GM19372 (cell line): ENCODE measurements at regions not wholly inside any gene's neighbourhood (a gene's known extent, or its start where the extent isn't known, plus 50 kb on each side); places are given as distances from the start of the nearest gene placed in this dataset.

Experiments used
- ATAC-seq: cut with Tn5 transposase; IDR thresholded peaks from one replicate; pipeline ENCODE4 v1.9.1; 2021; ENCODE audit warnings: mild to moderate bottlenecking, low read depth, moderate library complexity; ENCODE audit not compliant: unreplicated experiment

GRCh38 chr7:46746695-46747687 lies 825.9 kb upstream of the IGFBP3 start:
- no peak for ATAC-seq

- ATAC-seq = no peak
Measured at GRCh38 chr7:46745707-46746090, 824.6 kb upstream of the IGFBP3 start.

- no peak for ATAC-seq
Measured at GRCh38 chr7:46744957-46745706, 824.1 kb upstream of the IGFBP3 start.

- ATAC-seq = no peak
Measured at GRCh38 chr7:46742601-46743000, 821.5 kb upstream of the IGFBP3 start.

GRCh38 chr7:46741938-46742540 lies 821.0 kb upstream of the IGFBP3 start:
- ATAC-seq = no peak

GRCh38 chr7:46741181-46741580 lies 820.1 kb upstream of the IGFBP3 start:
- ATAC-seq = no peak

- ATAC-seq = no peak
Measured at GRCh38 chr7:46739518-46740234, 818.6 kb upstream of the IGFBP3 start.

- no peak for ATAC-seq
Measured at GRCh38 chr7:46738796-46739195, 817.7 kb upstream of the IGFBP3 start.

GRCh38 chr7:46738165-46738564 lies 817.1 kb upstream of the IGFBP3 start:
- no peak for ATAC-seq

- no peak for ATAC-seq
Measured at GRCh38 chr7:46725838-46726237, 804.8 kb upstream of the IGFBP3 start.

- ATAC-seq = no peak
Measured at GRCh38 chr7:46725136-46725535, 804.1 kb upstream of the IGFBP3 start.

- ATAC-seq = no peak
Measured at GRCh38 chr7:46723742-46724141, 802.7 kb upstream of the IGFBP3 start.

- ATAC-seq = no peak
Measured at GRCh38 chr7:46723003-46723402, 801.9 kb upstream of the IGFBP3 start.

GRCh38 chr7:46720761-46721160 lies 799.7 kb upstream of the IGFBP3 start:
- no peak for ATAC-seq

- ATAC-seq = no peak
Measured at GRCh38 chr7:46719616-46720015, 798.5 kb upstream of the IGFBP3 start.

GRCh38 chr7:46716926-46717325 lies 795.9 kb upstream of the IGFBP3 start:
- ATAC-seq = no peak

- ATAC-seq = no peak
Measured at GRCh38 chr7:46715579-46715978, 794.5 kb upstream of the IGFBP3 start.

GRCh38 chr7:46714904-46715303 lies 793.8 kb upstream of the IGFBP3 start:
- no peak for ATAC-seq

GRCh38 chr7:46713868-46714596 lies 793.0 kb upstream of the IGFBP3 start:
- ATAC-seq = no peak

GRCh38 chr7:46710927-46711326 lies 789.9 kb upstream of the IGFBP3 start:
- no peak for ATAC-seq
